Liver (tissue), 8 donors: ENCODE measurements at regions not wholly inside any gene's neighbourhood (a gene's known extent, or its start where the extent isn't known, plus 50 kb on each side); places are given as distances from the start of the nearest gene placed in this dataset.

Source experiments
- DNase-seq: peaks from one replicate; pipeline ENCODE4 v3.0.0-alpha.2; 2017; ENCODE audit warnings: low spot score
- H3K27ac ChIP-seq, 2 donors: one replicate each; pipeline ENCODE4 v1.7.0; 2013; ENCODE audit warnings: inconsistent platforms in 2 of 2, low read length in 2 of 2, control low read depth in 1 of 2, low read depth in 1 of 2, mild to moderate bottlenecking in 1 of 2
- H3K27me3 ChIP-seq, 4 donors: one replicate each; pipeline versions ENCODE4 v1.6.1 to v1.7.0; 2013; ENCODE audit warnings: low read length in 3 of 4, inconsistent platforms in 1 of 4, mild to moderate bottlenecking in 1 of 4, moderate library complexity in 1 of 4; ENCODE audit not compliant: control insufficient read depth in 4 of 4, insufficient read depth in 4 of 4
- H3K36me3 ChIP-seq, 4 donors: one replicate each; pipeline versions ENCODE4 v1.6.1 to v1.7.0; 2013; ENCODE audit warnings: low read length in 3 of 4, mild to moderate bottlenecking in 3 of 4, low read depth in 1 of 4, moderate library complexity in 1 of 4; ENCODE audit not compliant: control insufficient read depth in 4 of 4, insufficient read depth in 3 of 4
- H3K4me1 ChIP-seq, 4 donors: one replicate each; pipeline versions ENCODE4 v1.6.1 to v1.7.0; 2013; ENCODE audit warnings: low read length in 3 of 4, mild to moderate bottlenecking in 3 of 4, moderate library complexity in 1 of 4; ENCODE audit not compliant: control insufficient read depth in 4 of 4, insufficient read depth in 4 of 4
- H3K4me3 ChIP-seq, 3 donors: one replicate each; pipeline versions ENCODE4 v1.6.1 to v1.7.0; 2013; ENCODE audit warnings: low read length in 3 of 3, control low read depth in 1 of 3, low read depth in 1 of 3, mild to moderate bottlenecking in 1 of 3
- H3K9ac ChIP-seq, 2 donors: one replicate each; pipeline ENCODE4 v1.7.0; 2013; ENCODE audit warnings: low read length in 2 of 2, mild to moderate bottlenecking in 2 of 2, moderate library complexity in 2 of 2, control low read depth in 1 of 2, low read depth in 1 of 2
- H3K9me3 ChIP-seq, 4 donors: one replicate each; pipeline versions ENCODE4 v1.6.1 to v1.7.0; 2013; ENCODE audit warnings: low read length in 3 of 4; ENCODE audit not compliant: control insufficient read depth in 4 of 4
- EGR1 ChIP-seq, 2 donors: IDR thresholded peaks; 2 replicates each; pipeline ENCODE4 v1.6.1; 2016 to 2018; ENCODE audit warnings: antibody characterized with exemption in 2 of 2, low read depth in 2 of 2
- FOXA1 ChIP-seq: IDR thresholded peaks from 2 replicates; pipeline ENCODE4 v1.6.1; 2016; ENCODE audit warnings: antibody characterized with exemption
- GABPA ChIP-seq, 2 donors: IDR thresholded peaks in 1 of 2; conservative IDR thresholded peaks in 1 of 2; 2 replicates each; pipeline ENCODE4 v1.6.1; 2016; ENCODE audit warnings: antibody characterized with exemption in 2 of 2, mild to moderate bottlenecking in 1 of 2, moderate library complexity in 1 of 2
- HNF4A ChIP-seq, 2 donors: conservative IDR thresholded peaks; 2 replicates each; pipeline ENCODE4 v1.6.1; 2016; ENCODE audit warnings: antibody characterized with exemption in 2 of 2, mild to moderate bottlenecking in 2 of 2
- HNF4G ChIP-seq: IDR thresholded peaks from 2 replicates; pipeline ENCODE4 v1.6.1; 2016; ENCODE audit warnings: antibody characterized with exemption
- JUND ChIP-seq, 2 donors: IDR thresholded peaks; 2 replicates each; pipeline ENCODE4 v1.6.1; 2016; ENCODE audit warnings: antibody characterized with exemption in 2 of 2
- SP1 ChIP-seq: IDR thresholded peaks from 2 replicates; pipeline ENCODE4 v1.6.1; 2018; ENCODE audit warnings: antibody characterized with exemption, mild to moderate bottlenecking
- WGBS: extraction: QIAGEN DNeasy Blood & Tissue Kit; methylation state at CpG from one replicate; pipeline ENCODE4 v1.1.7; 2013; 5-methylcytosine and 5-hydroxymethylcytosine counted together
- TF ChIP-seq, protein P1 (sequence below): fragments of 150-350 bp; IDR thresholded peaks from 2 replicates; pipeline ENCODE4 v1.5.1; 2017; ENCODE audit warnings: improper control_type of control experiment, low read depth, low read length; ENCODE audit not compliant: missing input control
- TF ChIP-seq, protein P2 (sequence below): IDR thresholded peaks from 2 replicates; pipeline ENCODE4 v1.6.1; 2016; ENCODE audit warnings: antibody characterized with exemption
- TF ChIP-seq, protein P3 (sequence below): IDR thresholded peaks from 2 replicates; pipeline ENCODE4 v1.6.1; 2016; ENCODE audit warnings: antibody characterized with exemption
- TF ChIP-seq, protein P4 (sequence below): IDR thresholded peaks from 2 replicates; pipeline ENCODE4 v1.6.1; 2016; ENCODE audit warnings: antibody characterized with exemption, mild to moderate bottlenecking
- donor health status: healthy.
- donor health status: healthy.
- donor health status: healthy.
- donor health status: healthy.
- donor health status: healthy.

- H3K4me1 ChIP-seq: no peaks in the 10 kb centered on the region
- peaks cover 0 to 6% (median 0%) of the 10 kb centered on the region in 4 donors for H3K27me3 ChIP-seq
- H3K4me3 ChIP-seq: no peak overlapping the region
- H3K27ac ChIP-seq: no peak overlapping the region
- no peak overlapping the region for H3K9ac ChIP-seq
- 76% methylated on average over 12 of the region's 12 CpGs for WGBS
- no peaks in the 10 kb centered on the region for H3K36me3 ChIP-seq
- no peak for DNase-seq
- TF ChIP-seq, protein P1, sequence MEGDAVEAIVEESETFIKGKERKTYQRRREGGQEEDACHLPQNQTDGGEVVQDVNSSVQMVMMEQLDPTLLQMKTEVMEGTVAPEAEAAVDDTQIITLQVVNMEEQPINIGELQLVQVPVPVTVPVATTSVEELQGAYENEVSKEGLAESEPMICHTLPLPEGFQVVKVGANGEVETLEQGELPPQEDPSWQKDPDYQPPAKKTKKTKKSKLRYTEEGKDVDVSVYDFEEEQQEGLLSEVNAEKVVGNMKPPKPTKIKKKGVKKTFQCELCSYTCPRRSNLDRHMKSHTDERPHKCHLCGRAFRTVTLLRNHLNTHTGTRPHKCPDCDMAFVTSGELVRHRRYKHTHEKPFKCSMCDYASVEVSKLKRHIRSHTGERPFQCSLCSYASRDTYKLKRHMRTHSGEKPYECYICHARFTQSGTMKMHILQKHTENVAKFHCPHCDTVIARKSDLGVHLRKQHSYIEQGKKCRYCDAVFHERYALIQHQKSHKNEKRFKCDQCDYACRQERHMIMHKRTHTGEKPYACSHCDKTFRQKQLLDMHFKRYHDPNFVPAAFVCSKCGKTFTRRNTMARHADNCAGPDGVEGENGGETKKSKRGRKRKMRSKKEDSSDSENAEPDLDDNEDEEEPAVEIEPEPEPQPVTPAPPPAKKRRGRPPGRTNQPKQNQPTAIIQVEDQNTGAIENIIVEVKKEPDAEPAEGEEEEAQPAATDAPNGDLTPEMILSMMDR: no peak
- no peak for TF ChIP-seq JUND (IDR thresholded peaks at IDR 0.05)
- TF ChIP-seq SP1: no peak
- TF ChIP-seq GABPA (IDR thresholded peaks at IDR 0.05 in 1 of 2, conservative IDR thresholded peaks at IDR 0.05 in 1 of 2): no peak
- no peak for TF ChIP-seq HNF4G
- TF ChIP-seq, protein P2, sequence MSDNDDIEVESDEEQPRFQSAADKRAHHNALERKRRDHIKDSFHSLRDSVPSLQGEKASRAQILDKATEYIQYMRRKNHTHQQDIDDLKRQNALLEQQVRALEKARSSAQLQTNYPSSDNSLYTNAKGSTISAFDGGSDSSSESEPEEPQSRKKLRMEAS: no peak
- no peak for TF ChIP-seq EGR1 (IDR thresholded peaks at IDR 0.05; ENCODE audit: low read depth in 2 of 2)
- H3K9me3 ChIP-seq: peaks cover 0 to 2% (median under 1%) of the 10 kb centered on the region in 4 donors
Observed at GRCh38 chr2:5986801-5987787, 294.9 kb downstream of the SOX11 start.

DNA sequence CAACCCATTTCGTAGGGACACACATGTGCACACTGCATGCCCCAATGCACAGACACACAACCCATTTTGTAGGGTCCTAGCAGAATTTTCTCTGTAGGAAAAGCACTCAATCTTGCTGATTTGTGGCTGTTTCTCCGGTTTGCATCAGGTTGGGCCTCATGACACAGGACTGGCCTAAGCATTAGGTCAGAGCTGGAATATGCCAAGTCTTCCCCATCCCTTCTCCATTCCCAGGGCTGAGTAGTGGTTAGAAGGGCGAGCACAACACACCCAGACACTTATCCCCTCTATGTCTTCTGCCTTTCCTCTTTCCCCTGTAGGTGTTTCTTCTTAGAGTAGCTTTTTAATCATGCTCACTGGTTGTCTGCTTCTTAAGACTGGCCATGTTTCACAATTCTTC lies 295.9 kb downstream of the SOX11 start:
- Histone ChIP-seq H3K27me3 (peaks cover 0 to 6% (median 0%) of the 10 kb centered on the region in 4 donors), H3K9me3 (peaks cover 0 to 2% (median under 1%) of the 10 kb centered on the region in 4 donors), H3K9ac (no peak overlapping the region), H3K36me3 (no peaks in the 10 kb centered on the region), H3K27ac (no peak overlapping the region), H3K4me3 (no peak overlapping the region), H3K4me1 (no peaks in the 10 kb centered on the region)
- WGBS: 75% methylated on average over 3 of the region's 3 CpGs
- DNase-seq: no peak
- no peak for TF ChIP-seq GABPA (IDR thresholded peaks at IDR 0.05 in 1 of 2, conservative IDR thresholded peaks at IDR 0.05 in 1 of 2)
- no peak for TF ChIP-seq HNF4A (conservative IDR thresholded peaks at IDR 0.05)
- TF ChIP-seq, protein P3, sequence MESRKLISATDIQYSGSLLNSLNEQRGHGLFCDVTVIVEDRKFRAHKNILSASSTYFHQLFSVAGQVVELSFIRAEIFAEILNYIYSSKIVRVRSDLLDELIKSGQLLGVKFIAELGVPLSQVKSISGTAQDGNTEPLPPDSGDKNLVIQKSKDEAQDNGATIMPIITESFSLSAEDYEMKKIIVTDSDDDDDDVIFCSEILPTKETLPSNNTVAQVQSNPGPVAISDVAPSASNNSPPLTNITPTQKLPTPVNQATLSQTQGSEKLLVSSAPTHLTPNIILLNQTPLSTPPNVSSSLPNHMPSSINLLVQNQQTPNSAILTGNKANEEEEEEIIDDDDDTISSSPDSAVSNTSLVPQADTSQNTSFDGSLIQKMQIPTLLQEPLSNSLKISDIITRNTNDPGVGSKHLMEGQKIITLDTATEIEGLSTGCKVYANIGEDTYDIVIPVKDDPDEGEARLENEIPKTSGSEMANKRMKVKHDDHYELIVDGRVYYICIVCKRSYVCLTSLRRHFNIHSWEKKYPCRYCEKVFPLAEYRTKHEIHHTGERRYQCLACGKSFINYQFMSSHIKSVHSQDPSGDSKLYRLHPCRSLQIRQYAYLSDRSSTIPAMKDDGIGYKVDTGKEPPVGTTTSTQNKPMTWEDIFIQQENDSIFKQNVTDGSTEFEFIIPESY: no peak
- no peak for TF ChIP-seq EGR1 (IDR thresholded peaks at IDR 0.05; ENCODE audit: low read depth in 2 of 2)
- TF ChIP-seq, protein P4, sequence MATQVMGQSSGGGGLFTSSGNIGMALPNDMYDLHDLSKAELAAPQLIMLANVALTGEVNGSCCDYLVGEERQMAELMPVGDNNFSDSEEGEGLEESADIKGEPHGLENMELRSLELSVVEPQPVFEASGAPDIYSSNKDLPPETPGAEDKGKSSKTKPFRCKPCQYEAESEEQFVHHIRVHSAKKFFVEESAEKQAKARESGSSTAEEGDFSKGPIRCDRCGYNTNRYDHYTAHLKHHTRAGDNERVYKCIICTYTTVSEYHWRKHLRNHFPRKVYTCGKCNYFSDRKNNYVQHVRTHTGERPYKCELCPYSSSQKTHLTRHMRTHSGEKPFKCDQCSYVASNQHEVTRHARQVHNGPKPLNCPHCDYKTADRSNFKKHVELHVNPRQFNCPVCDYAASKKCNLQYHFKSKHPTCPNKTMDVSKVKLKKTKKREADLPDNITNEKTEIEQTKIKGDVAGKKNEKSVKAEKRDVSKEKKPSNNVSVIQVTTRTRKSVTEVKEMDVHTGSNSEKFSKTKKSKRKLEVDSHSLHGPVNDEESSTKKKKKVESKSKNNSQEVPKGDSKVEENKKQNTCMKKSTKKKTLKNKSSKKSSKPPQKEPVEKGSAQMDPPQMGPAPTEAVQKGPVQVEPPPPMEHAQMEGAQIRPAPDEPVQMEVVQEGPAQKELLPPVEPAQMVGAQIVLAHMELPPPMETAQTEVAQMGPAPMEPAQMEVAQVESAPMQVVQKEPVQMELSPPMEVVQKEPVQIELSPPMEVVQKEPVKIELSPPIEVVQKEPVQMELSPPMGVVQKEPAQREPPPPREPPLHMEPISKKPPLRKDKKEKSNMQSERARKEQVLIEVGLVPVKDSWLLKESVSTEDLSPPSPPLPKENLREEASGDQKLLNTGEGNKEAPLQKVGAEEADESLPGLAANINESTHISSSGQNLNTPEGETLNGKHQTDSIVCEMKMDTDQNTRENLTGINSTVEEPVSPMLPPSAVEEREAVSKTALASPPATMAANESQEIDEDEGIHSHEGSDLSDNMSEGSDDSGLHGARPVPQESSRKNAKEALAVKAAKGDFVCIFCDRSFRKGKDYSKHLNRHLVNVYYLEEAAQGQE: no peak
- no peak for TF ChIP-seq FOXA1
